Testis (tissue), 2 donors: ENCODE measurements at regions not wholly inside any gene's neighbourhood (a gene's known extent, or its start where the extent isn't known, plus 50 kb on each side); places are given as distances from the start of the nearest gene placed in this dataset.

Source experiments
- DNase-seq: peaks from one replicate; pipeline ENCODE4 v3.0.0-alpha.2; 2019
- H3K27ac ChIP-seq, 2 donors: fragments of 200-600 bp; sonication (generic); one replicate each; pipeline ENCODE4 v1.5.1; 2019
- H3K27me3 ChIP-seq: fragments of 200-600 bp; sonication (generic); one replicate; pipeline ENCODE4 v1.5.1; 2019
- H3K36me3 ChIP-seq: fragments of 200-600 bp; sonication (generic); one replicate; pipeline ENCODE4 v1.5.1; 2017; ENCODE audit warnings: low read depth; ENCODE audit errors: missing control alignments
- H3K4me1 ChIP-seq: fragments of 200-600 bp; sonication (generic); one replicate; pipeline ENCODE4 v1.5.1; 2019
- H3K4me3 ChIP-seq, 2 donors: fragments of 200-600 bp; sonication (generic); one replicate each; pipeline ENCODE4 v1.5.1; 2017 to 2019
- H3K9me3 ChIP-seq: fragments of 200-600 bp; sonication (generic); one replicate; pipeline ENCODE4 v1.5.1; 2017
- POLR2A ChIP-seq: fragments of 450-650 bp; IDR thresholded peaks from one replicate; pipeline ENCODE4 v1.6.1; 2017; ENCODE audit warnings: antibody characterized with exemption, mild to moderate bottlenecking, moderate library complexity
- WGBS, 2 donors: methylation state at CpG; one replicate each; pipeline ENCODE4 v1.1.5; 2018; 5-methylcytosine and 5-hydroxymethylcytosine counted together
- intact Hi-C: fragments of 100-400 bp; cut with DNase I; formaldehyde crosslinking; loops from one replicate; pipeline ENCODE4 v1.15.1; 2023; ENCODE audit warnings: low total_unique reads
- TF ChIP-seq, protein P1 (sequence below), 3 experiments: fragments of 450-650 bp in 2 of 3; fragments of 200-600 bp in 1 of 3; sonication (generic) in 1 of 3; IDR thresholded peaks; one replicate each; pipeline ENCODE4 v1.5.1; 2016 to 2019; ENCODE audit warnings: antibody characterized with exemption in 3 of 3, mild to moderate bottlenecking in 2 of 3, moderate library complexity in 1 of 3

DNA sequence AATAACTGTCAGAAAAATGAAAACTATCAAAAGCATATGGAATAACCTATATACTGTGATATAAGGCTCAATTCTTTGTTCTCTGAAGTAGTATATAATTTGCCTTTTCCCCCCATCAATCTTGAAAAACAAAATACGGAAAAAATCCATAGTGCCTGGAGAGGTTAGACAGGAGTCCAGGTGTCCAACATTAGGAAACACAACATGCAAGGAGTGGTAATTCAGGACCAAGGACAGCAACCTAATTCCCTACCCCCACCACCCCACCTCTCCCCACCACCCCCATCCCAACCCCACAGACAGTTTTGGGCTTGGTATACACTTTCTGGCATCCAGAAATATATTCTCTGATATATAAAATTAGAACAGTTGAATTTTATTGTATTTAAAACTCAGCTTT, 55.1 kb upstream of the SLC25A26 start:
- Histone ChIP-seq H3K27me3 (no peaks in the 10 kb centered on the region), H3K9me3 (no peaks in the 10 kb centered on the region), H3K36me3 (no peaks in the 10 kb centered on the region), H3K27ac (no peak overlapping the region), H3K4me1 (no peaks in the 10 kb centered on the region), H3K4me3 (no peak overlapping the region)
- WGBS, 2 donors, result 70 to 76% methylated on average over 1 of the region's 1 CpG
- intact Hi-C loops, result no loop called here
- TF ChIP-seq POLR2A, result no peak
- TF ChIP-seq, protein P1, sequence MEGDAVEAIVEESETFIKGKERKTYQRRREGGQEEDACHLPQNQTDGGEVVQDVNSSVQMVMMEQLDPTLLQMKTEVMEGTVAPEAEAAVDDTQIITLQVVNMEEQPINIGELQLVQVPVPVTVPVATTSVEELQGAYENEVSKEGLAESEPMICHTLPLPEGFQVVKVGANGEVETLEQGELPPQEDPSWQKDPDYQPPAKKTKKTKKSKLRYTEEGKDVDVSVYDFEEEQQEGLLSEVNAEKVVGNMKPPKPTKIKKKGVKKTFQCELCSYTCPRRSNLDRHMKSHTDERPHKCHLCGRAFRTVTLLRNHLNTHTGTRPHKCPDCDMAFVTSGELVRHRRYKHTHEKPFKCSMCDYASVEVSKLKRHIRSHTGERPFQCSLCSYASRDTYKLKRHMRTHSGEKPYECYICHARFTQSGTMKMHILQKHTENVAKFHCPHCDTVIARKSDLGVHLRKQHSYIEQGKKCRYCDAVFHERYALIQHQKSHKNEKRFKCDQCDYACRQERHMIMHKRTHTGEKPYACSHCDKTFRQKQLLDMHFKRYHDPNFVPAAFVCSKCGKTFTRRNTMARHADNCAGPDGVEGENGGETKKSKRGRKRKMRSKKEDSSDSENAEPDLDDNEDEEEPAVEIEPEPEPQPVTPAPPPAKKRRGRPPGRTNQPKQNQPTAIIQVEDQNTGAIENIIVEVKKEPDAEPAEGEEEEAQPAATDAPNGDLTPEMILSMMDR (IDR thresholded peaks at IDR 0.05), result no peak
- no peak for DNase-seq

DNA sequence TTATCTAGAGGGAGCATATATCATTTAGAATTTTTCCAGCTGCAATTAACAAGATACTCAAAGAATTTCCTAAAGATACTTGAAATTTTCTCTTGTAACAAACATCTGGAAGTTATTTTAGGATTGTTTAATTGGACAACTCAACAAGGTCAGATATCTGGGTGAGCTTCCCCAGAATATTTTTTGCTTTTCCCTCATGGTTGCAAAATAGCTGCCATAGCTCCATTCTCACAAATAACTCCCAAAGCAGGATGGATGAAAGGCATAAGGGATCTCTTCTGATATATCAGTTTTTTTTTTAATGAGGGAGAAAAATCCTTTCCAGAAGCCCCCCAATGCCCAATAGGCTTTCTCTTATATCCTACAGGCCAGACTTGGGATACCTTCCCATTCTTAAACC, 56.6 kb upstream of the SLC25A26 start:
- no peak for DNase-seq
- H3K27ac ChIP-seq, result no peak overlapping the region
- H3K4me3 ChIP-seq, result no peak overlapping the region
- H3K27me3 ChIP-seq, result no peaks in the 10 kb centered on the region
- H3K9me3 ChIP-seq, result no peaks in the 10 kb centered on the region
- intact Hi-C loops, result no loop called here
- no peaks in the 10 kb centered on the region for H3K36me3 ChIP-seq
- no peaks in the 10 kb centered on the region for H3K4me1 ChIP-seq
- TF ChIP-seq POLR2A, result no peak
- TF ChIP-seq, protein P1 (IDR thresholded peaks at IDR 0.05), result no peak

DNA sequence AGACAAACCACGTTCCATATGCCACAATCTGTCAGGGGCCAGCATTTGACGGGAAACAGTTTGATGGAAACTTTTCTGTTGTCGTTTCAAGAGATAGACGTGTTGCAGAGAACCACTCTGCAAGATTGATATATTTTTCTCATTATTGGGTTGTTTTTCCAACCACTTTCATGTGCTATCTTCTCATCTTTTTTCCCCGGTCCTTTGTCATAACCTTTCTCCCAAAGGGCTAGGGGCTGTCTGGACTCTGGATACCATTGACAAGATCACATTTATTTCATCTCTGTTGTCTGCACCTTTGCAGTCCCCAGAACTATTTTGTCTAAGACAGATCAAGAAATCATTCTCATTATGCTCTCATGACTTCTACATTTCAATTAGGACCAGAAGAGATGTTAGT, 57.6 kb upstream of the SLC25A26 start:
- DNase-seq, result no peak
- intact Hi-C loops, result no loop called here
- Histone ChIP-seq H3K9me3 (no peaks in the 10 kb centered on the region), H3K4me3 (no peak overlapping the region), H3K27ac (no peak overlapping the region), H3K27me3 (no peaks in the 10 kb centered on the region), H3K4me1 (no peaks in the 10 kb centered on the region), H3K36me3 (no peaks in the 10 kb centered on the region)
- WGBS, 2 donors, result 75 to 80% methylated on average over 5 of the region's 5 CpGs
- no peak for TF ChIP-seq POLR2A
- TF ChIP-seq, protein P1 (IDR thresholded peaks at IDR 0.05), result no peak

DNA sequence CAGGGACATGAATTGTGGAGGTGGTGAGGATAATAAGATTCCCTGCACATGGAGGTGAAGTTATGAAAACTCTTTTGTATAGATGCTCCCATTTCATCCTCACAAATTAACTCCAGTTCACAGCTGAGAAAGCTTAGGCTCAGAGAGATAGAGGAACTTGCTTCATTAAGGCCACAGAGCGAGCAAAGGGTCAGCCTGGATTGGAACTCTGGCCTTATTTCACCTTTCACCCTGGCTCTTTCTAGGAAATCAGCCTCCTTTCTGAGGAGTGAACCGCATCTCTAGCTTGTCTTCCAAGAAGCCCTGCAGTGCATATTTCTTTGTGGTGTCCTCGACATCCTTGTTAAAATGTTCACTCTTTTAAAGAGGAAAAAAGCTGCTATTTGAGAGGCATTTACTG, 58.0 kb upstream of the SLC25A26 start:
- 67 to 81% methylated on average over 3 of the region's 3 CpGs for WGBS, 2 donors
- Histone ChIP-seq H3K4me1 (no peaks in the 10 kb centered on the region), H3K36me3 (no peaks in the 10 kb centered on the region), H3K4me3 (no peak overlapping the region), H3K9me3 (no peaks in the 10 kb centered on the region), H3K27ac (no peak overlapping the region), H3K27me3 (no peaks in the 10 kb centered on the region)
- intact Hi-C loops, result no loop called here
- TF ChIP-seq POLR2A, result no peak
- TF ChIP-seq, protein P1 (IDR thresholded peaks at IDR 0.05), result no peak
- DNase-seq, result no peak

DNA sequence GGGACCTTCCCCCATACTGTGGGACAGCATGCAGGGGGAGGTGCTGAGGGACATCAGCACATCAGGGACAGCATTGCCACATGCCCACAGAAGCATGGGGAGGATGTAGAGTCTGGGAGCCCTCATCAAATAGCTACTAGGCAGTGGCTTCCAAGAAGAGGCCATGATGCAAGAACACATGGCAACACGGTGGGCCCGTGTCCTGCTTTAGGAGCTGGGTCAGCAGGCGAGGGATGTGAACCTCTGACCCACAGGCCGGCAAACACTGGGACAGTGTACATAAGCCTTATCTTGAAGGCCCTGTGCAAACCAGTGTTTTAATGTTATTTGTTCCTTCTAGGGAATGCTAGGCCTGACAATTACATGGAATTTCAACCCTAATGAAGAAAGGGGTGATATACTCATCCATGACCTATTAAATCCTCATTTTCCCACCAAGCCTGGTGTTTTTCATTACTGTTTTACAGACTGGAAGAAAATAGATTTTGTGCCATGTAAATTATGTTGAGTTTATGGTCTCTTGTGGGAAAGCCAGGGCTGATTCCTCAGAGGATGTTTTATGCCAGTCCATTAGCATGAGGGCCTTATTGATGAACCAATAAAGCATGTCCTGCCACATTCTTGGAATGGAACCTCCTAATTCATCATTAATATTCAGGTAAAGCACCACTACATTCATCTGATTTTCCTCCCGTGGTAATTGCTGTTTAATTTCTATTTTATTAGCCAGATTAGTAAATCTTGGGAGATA, 61.7 kb upstream of the SLC25A26 start:
- no peaks in the 10 kb centered on the region for H3K36me3 ChIP-seq
- H3K4me1 ChIP-seq, result no peaks in the 10 kb centered on the region
- H3K4me3 ChIP-seq, result no peak overlapping the region
- no peaks in the 10 kb centered on the region for H3K9me3 ChIP-seq
- no peak for DNase-seq
- WGBS, 2 donors, result 79 to 91% methylated on average over 5 of the region's 5 CpGs
- H3K27me3 ChIP-seq, result no peaks in the 10 kb centered on the region
- no peak overlapping the region for H3K27ac ChIP-seq
- intact Hi-C loops, result no loop called here
- TF ChIP-seq POLR2A, result no peak
- TF ChIP-seq, protein P1 (IDR thresholded peaks at IDR 0.05), result no peak
